Adrenal gland (tissue), 9 donors: ENCODE measurements at regions not wholly inside any gene's neighbourhood (a gene's known extent, or its start where the extent isn't known, plus 50 kb on each side); places are given as distances from the start of the nearest gene placed in this dataset.

Experiments
- DNase-seq, 7 donors: peaks; one replicate each; pipeline ENCODE4 v3.0.0-alpha.2; 2019 to 2020
- H3K27ac ChIP-seq, 5 donors: fragments of 200-600 bp; sonication (generic) in 4 of 5; 1 replicate in 3 of 5; 2 replicates in 2 of 5; pipeline versions ENCODE4 v1.5.1 to v1.8.0; 2016 to 2020; ENCODE audit warnings: mild to moderate bottlenecking in 1 of 5
- H3K27me3 ChIP-seq: fragments of 200-600 bp; 2 replicates; pipeline ENCODE4 v1.8.0; 2021
- H3K36me3 ChIP-seq, 2 donors: fragments of 200-600 bp; replicated peaks in 1 of 2; 1 replicate in 1 of 2; 2 replicates in 1 of 2; pipeline versions ENCODE4 v1.5.1 to v1.8.0; 2018 to 2022
- H3K4me1 ChIP-seq, 2 donors: fragments of 200-600 bp; replicated peaks in 1 of 2; 1 replicate in 1 of 2; 2 replicates in 1 of 2; pipeline versions ENCODE4 v1.5.1 to v1.8.0; 2018 to 2021
- H3K4me3 ChIP-seq, 4 donors: fragments of 200-600 bp; sonication (generic) in 3 of 4; one replicate each; pipeline ENCODE4 v1.5.1; 2016 to 2018
- H3K9me3 ChIP-seq, 3 donors: fragments of 200-600 bp; sonication (generic) in 1 of 3; replicated peaks in 1 of 3; 1 replicate in 2 of 3; 2 replicates in 1 of 3; pipeline versions ENCODE4 v1.5.1 to v1.8.0; 2016 to 2021
- POLR2A ChIP-seq, 2 donors: fragments of 450-650 bp; IDR thresholded peaks; one replicate each; pipeline ENCODE4 v1.6.1; 2017; ENCODE audit warnings: antibody characterized with exemption in 2 of 2, mild to moderate bottlenecking in 2 of 2, moderate library complexity in 1 of 2
- WGBS, 4 donors: extraction: QIAGEN DNeasy Blood & Tissue Kit in 2 of 4; methylation state at CpG; one replicate each; pipeline versions ENCODE4 v1.1.5 to v1.1.7; 2013 to 2017; 5-methylcytosine and 5-hydroxymethylcytosine counted together
- intact Hi-C, 2 donors: fragments of 100-400 bp; cut with DNase I; formaldehyde crosslinking; loops; one replicate each; pipeline versions ENCODE4 v1.14.1 to v1.15.0; 2022 to 2023
- TF ChIP-seq, protein P1 (sequence below), 6 experiments: fragments of 450-650 bp in 4 of 6; fragments of 200-600 bp in 2 of 6; sonication (generic) in 1 of 6; IDR thresholded peaks; 1 replicate in 5 of 6; 2 replicates in 1 of 6; pipeline versions ENCODE4 v1.5.1 to v1.8.0; 2016 to 2021; ENCODE audit warnings: antibody characterized with exemption in 6 of 6, mild to moderate bottlenecking in 2 of 6, moderate library complexity in 1 of 6
- donor health status: healthy with polysubstance abuse.
- donor health status: Bipolar disorder and iron deficiency.
- donor health status: DM: yes; HTN: yes; CAD: no.
- donor health status: DM: no; HTN: no; CAD: no.
- donor health status: DM: no; HTN: no; CAD: no.

DNA sequence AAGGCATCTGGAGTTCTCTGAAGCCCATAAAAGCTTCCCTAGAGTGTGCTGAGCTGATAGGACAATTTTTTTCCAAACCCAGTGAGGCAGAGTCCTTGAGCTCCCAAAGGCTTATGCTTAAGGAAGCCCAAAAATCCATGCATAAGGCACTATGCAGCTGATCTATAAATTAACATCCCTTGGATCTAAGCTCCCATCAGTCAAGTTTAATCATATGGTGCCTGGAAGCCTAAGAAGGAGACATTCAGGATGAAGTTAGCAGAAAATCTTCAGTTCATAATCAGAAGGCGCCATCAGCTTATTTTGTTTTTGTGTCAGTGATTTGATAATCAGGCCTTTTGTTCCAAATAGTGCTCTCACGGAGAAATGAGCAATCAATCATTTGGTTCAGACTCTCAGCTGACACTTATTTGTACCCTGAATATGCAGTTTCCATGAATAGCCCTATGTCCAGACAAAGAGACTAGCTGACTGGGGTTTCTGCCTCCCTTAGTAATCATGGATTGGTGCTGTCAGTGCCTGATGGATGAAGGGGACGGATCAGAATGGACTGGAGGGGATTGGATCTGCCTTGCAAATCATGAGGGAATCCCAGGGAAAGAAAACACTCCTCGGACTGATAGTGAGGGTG lies 464.8 kb upstream of the RGPD4 start:
- 51 to 58% (median 56%) methylated on average over 4 of the region's 4 CpGs for WGBS, 4 donors
- no peaks in the 10 kb centered on the region for H3K36me3 ChIP-seq
- no peaks in the 10 kb centered on the region for H3K27me3 ChIP-seq
- intact Hi-C loops = no loop called here
- H3K4me1 ChIP-seq = no peaks in the 10 kb centered on the region
- H3K27ac ChIP-seq = no peak overlapping the region
- no peak overlapping the region for H3K4me3 ChIP-seq
- H3K9me3 ChIP-seq = no peaks in the 10 kb centered on the region
- TF ChIP-seq, protein P1, sequence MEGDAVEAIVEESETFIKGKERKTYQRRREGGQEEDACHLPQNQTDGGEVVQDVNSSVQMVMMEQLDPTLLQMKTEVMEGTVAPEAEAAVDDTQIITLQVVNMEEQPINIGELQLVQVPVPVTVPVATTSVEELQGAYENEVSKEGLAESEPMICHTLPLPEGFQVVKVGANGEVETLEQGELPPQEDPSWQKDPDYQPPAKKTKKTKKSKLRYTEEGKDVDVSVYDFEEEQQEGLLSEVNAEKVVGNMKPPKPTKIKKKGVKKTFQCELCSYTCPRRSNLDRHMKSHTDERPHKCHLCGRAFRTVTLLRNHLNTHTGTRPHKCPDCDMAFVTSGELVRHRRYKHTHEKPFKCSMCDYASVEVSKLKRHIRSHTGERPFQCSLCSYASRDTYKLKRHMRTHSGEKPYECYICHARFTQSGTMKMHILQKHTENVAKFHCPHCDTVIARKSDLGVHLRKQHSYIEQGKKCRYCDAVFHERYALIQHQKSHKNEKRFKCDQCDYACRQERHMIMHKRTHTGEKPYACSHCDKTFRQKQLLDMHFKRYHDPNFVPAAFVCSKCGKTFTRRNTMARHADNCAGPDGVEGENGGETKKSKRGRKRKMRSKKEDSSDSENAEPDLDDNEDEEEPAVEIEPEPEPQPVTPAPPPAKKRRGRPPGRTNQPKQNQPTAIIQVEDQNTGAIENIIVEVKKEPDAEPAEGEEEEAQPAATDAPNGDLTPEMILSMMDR (IDR thresholded peaks at IDR 0.05) = no peak
- no peak for TF ChIP-seq POLR2A (IDR thresholded peaks at IDR 0.05)
- DNase-seq = no peak

DNA sequence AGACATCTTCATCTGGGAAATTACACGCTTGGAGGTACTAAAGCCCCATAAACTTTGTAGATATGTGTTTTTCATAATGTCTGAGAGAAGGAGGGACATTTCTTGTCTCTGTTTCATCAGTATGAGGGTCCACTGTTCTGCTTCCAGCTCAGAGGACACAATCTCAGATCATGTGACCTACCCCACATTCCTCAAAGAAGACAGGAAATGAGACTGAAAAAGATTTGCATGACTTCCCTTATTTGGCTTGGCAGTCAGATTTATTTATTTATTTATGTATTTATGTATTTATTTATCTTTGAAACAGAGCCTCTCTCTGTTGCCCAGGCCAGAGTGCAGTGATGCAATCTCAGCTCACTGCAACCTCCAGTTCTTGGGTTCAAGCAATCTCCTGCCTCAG lies 463.7 kb upstream of the RGPD4 start:
- Histone ChIP-seq H3K4me1 (no peaks in the 10 kb centered on the region), H3K27ac (no peak overlapping the region), H3K27me3 (no peaks in the 10 kb centered on the region), H3K9me3 (no peaks in the 10 kb centered on the region), H3K4me3 (no peak overlapping the region), H3K36me3 (no peaks in the 10 kb centered on the region)
- WGBS, 4 donors = 73 to 96% (median 86%) methylated on average over 1 of the region's 1 CpG
- intact Hi-C loops = no loop called here
- no peak for TF ChIP-seq POLR2A (IDR thresholded peaks at IDR 0.05)
- TF ChIP-seq, protein P1 (IDR thresholded peaks at IDR 0.05) = no peak
- no peak for DNase-seq

DNA sequence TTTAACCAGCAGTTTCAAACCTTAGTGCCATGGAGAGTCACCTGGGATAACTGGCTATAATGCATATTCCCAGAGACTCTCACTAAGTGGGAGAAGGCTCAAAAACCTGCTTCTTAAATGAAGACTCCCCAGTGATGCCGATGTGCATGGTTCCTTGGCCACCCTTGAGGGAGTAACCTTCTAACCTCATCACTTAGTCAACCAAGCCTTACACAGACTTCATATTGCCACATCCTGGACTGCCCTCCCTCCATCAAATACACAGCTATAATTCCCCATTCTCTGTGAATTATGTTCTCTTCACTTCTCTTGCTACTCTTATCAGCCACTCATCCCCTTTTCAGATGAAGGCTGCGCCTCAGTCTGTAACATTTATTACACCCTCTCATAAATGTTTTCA lies 462.9 kb upstream of the RGPD4 start:
- 82 to 94% (median 92%) methylated on average over 2 of the region's 2 CpGs for WGBS, 4 donors
- Histone ChIP-seq H3K27ac (no peak overlapping the region), H3K4me1 (no peaks in the 10 kb centered on the region), H3K36me3 (no peaks in the 10 kb centered on the region), H3K27me3 (no peaks in the 10 kb centered on the region), H3K4me3 (no peak overlapping the region), H3K9me3 (no peaks in the 10 kb centered on the region)
- no peak for TF ChIP-seq POLR2A (IDR thresholded peaks at IDR 0.05)
- TF ChIP-seq, protein P1 (IDR thresholded peaks at IDR 0.05) = no peak
- intact Hi-C loops = no loop called here
- no peak for DNase-seq

DNA sequence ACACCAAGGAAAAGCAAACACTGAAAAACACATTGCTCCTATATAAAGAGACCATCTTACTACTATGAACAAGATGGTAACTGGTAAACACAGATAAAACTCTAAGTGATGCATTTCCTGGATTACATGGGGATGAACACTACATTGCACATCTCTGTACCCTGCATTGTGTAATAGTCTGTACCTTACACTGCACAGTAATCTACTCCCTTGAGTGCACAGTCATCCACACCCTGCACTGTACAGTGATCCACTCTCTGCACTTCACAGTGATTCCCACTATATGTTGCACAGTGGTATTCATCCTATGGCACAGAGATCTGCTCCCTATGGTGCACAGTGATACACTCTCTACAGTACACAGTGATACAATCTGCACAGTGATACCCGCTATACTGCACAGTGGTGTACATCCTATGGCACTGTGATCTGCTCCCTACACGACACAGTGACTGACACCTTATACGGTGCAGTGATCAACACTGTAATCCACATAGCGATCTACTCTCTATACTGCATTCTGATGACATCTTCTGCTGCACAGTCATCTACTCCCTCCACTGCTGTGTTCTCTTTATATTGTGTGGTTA lies 462.2 kb upstream of the RGPD4 start:
- H3K27me3 ChIP-seq = no peaks in the 10 kb centered on the region
- intact Hi-C loops = no loop called here
- no peaks in the 10 kb centered on the region for H3K9me3 ChIP-seq
- TF ChIP-seq, protein P1 (IDR thresholded peaks at IDR 0.05) = no peak
- no peak for TF ChIP-seq POLR2A (IDR thresholded peaks at IDR 0.05)
- WGBS, 4 donors = 86 to 95% (median 94%) methylated on average over 3 to 4 of the region's 4 CpGs
- no peaks in the 10 kb centered on the region for H3K4me1 ChIP-seq
- no peaks in the 10 kb centered on the region for H3K36me3 ChIP-seq
- no peak for DNase-seq
- no peak overlapping the region for H3K27ac ChIP-seq
- H3K4me3 ChIP-seq = no peak overlapping the region
